GM19438 (cell line): ENCODE measurements at regions not wholly inside any gene's neighbourhood (a gene's known extent, or its start where the extent isn't known, plus 50 kb on each side); places are given as distances from the start of the nearest gene placed in this dataset.
A peak's percentile ranks its signal among the peaks of the same experiment; 100 is the strongest.

Source experiments
- ATAC-seq: cut with Tn5 transposase; IDR thresholded peaks from one replicate; pipeline ENCODE4 v1.9.1; 2021; ENCODE audit warnings: low read depth; ENCODE audit not compliant: unreplicated experiment

GRCh38 chr5:110916381-110917049, 155.0 kb upstream of the TSLP start:
- peak; percentile 52 for ATAC-seq

- no peak for ATAC-seq
These were observed 154.2 kb upstream of the TSLP start for GRCh38 chr5:110917161-110917875.

GRCh38 chr5:110918683-110919082, 152.8 kb upstream of the TSLP start:
- ATAC-seq = no peak

GRCh38 chr5:110923971-110924370, 147.5 kb upstream of the TSLP start:
- no peak for ATAC-seq

GRCh38 chr5:110925398-110925797, 146.1 kb upstream of the TSLP start:
- no peak for ATAC-seq

GRCh38 chr5:110925916-110926315, 145.6 kb upstream of the TSLP start:
- no peak for ATAC-seq

GRCh38 chr5:110932755-110933488, 138.6 kb upstream of the TSLP start:
- peak; percentile 72 for ATAC-seq

GRCh38 chr5:110940136-110940535, 131.4 kb upstream of the TSLP start:
- no peak for ATAC-seq

GRCh38 chr5:110945874-110946436, 125.6 kb upstream of the TSLP start:
- ATAC-seq = no peak

- no peak for ATAC-seq
These were observed 120.1 kb upstream of the TSLP start for GRCh38 chr5:110951373-110951791.

- ATAC-seq = no peak
These were observed 115.1 kb upstream of the TSLP start for GRCh38 chr5:110956280-110956912.

- no peak for ATAC-seq
These were observed 114.3 kb upstream of the TSLP start for GRCh38 chr5:110956913-110957813.

- ATAC-seq = no peak
These were observed 113.6 kb upstream of the TSLP start for GRCh38 chr5:110957934-110958333.

- no peak for ATAC-seq
These were observed 108.0 kb upstream of the TSLP start for GRCh38 chr5:110963495-110963894.

GRCh38 chr5:110965773-110966581, 105.5 kb upstream of the TSLP start:
- no peak for ATAC-seq

- ATAC-seq = no peak
These were observed 103.1 kb upstream of the TSLP start for GRCh38 chr5:110968246-110969005.

- no peak for ATAC-seq
These were observed 102.0 kb upstream of the TSLP start for GRCh38 chr5:110969502-110969901.

- no peak for ATAC-seq
These were observed 98.0 kb upstream of the TSLP start for GRCh38 chr5:110973510-110973909.
